Liver (tissue), 7 donors: ENCODE measurements at regions not wholly inside any gene's neighbourhood (a gene's known extent, or its start where the extent isn't known, plus 50 kb on each side); places are given as distances from the start of the nearest gene placed in this dataset.
A peak's percentile ranks its signal among the peaks of the same experiment; 100 is the strongest.

ENCODE experiments used
- DNase-seq: peaks from one replicate; pipeline ENCODE4 v3.0.0-alpha.2; 2017; ENCODE audit warnings: low spot score
- H3K27ac ChIP-seq, 2 donors: one replicate each; pipeline ENCODE4 v1.7.0; 2013; ENCODE audit warnings: inconsistent platforms in 2 of 2, low read length in 2 of 2, control low read depth in 1 of 2, low read depth in 1 of 2, mild to moderate bottlenecking in 1 of 2
- H3K27me3 ChIP-seq, 4 donors: one replicate each; pipeline versions ENCODE4 v1.6.1 to v1.7.0; 2013; ENCODE audit warnings: low read length in 3 of 4, inconsistent platforms in 1 of 4, mild to moderate bottlenecking in 1 of 4, moderate library complexity in 1 of 4; ENCODE audit not compliant: control insufficient read depth in 4 of 4, insufficient read depth in 4 of 4
- H3K36me3 ChIP-seq, 4 donors: one replicate each; pipeline versions ENCODE4 v1.6.1 to v1.7.0; 2013; ENCODE audit warnings: low read length in 3 of 4, mild to moderate bottlenecking in 3 of 4, low read depth in 1 of 4, moderate library complexity in 1 of 4; ENCODE audit not compliant: control insufficient read depth in 4 of 4, insufficient read depth in 3 of 4
- H3K4me1 ChIP-seq, 4 donors: one replicate each; pipeline versions ENCODE4 v1.6.1 to v1.7.0; 2013; ENCODE audit warnings: low read length in 3 of 4, mild to moderate bottlenecking in 3 of 4, moderate library complexity in 1 of 4; ENCODE audit not compliant: control insufficient read depth in 4 of 4, insufficient read depth in 4 of 4
- H3K4me3 ChIP-seq, 3 donors: one replicate each; pipeline versions ENCODE4 v1.6.1 to v1.7.0; 2013; ENCODE audit warnings: low read length in 3 of 3, control low read depth in 1 of 3, low read depth in 1 of 3, mild to moderate bottlenecking in 1 of 3
- H3K9ac ChIP-seq, 2 donors: one replicate each; pipeline ENCODE4 v1.7.0; 2013; ENCODE audit warnings: low read length in 2 of 2, mild to moderate bottlenecking in 2 of 2, moderate library complexity in 2 of 2, control low read depth in 1 of 2, low read depth in 1 of 2
- H3K9me3 ChIP-seq, 4 donors: one replicate each; pipeline versions ENCODE4 v1.6.1 to v1.7.0; 2013; ENCODE audit warnings: low read length in 3 of 4; ENCODE audit not compliant: control insufficient read depth in 4 of 4
- ATF3 ChIP-seq: IDR thresholded peaks from 2 replicates; pipeline ENCODE4 v1.6.1; 2016; ENCODE audit warnings: antibody characterized with exemption
- FOXA1 ChIP-seq: IDR thresholded peaks from 2 replicates; pipeline ENCODE4 v1.6.1; 2016; ENCODE audit warnings: antibody characterized with exemption
- FOXA2 ChIP-seq: IDR thresholded peaks from 2 replicates; pipeline ENCODE4 v1.6.1; 2016; ENCODE audit warnings: antibody characterized with exemption
- GABPA ChIP-seq, 2 donors: IDR thresholded peaks in 1 of 2; conservative IDR thresholded peaks in 1 of 2; 2 replicates each; pipeline ENCODE4 v1.6.1; 2016; ENCODE audit warnings: antibody characterized with exemption in 2 of 2, mild to moderate bottlenecking in 1 of 2, moderate library complexity in 1 of 2
- HNF4A ChIP-seq, 2 donors: conservative IDR thresholded peaks; 2 replicates each; pipeline ENCODE4 v1.6.1; 2016; ENCODE audit warnings: antibody characterized with exemption in 2 of 2, mild to moderate bottlenecking in 2 of 2
- HNF4G ChIP-seq: IDR thresholded peaks from 2 replicates; pipeline ENCODE4 v1.6.1; 2016; ENCODE audit warnings: antibody characterized with exemption
- MAX ChIP-seq: IDR thresholded peaks from 2 replicates; pipeline ENCODE4 v1.6.1; 2016; ENCODE audit warnings: antibody characterized with exemption
- NR2F2 ChIP-seq: IDR thresholded peaks from 2 replicates; pipeline ENCODE4 v1.6.1; 2016; ENCODE audit warnings: antibody characterized with exemption
- RAD21 ChIP-seq, 2 donors: IDR thresholded peaks; 2 replicates each; pipeline ENCODE4 v1.6.1; 2016; ENCODE audit warnings: antibody characterized with exemption in 2 of 2, mild to moderate bottlenecking in 2 of 2
- REST ChIP-seq: IDR thresholded peaks from 2 replicates; pipeline ENCODE4 v1.6.1; 2016; ENCODE audit warnings: antibody characterized with exemption, mild to moderate bottlenecking
- RXRA ChIP-seq, 2 donors: IDR thresholded peaks; 2 replicates each; pipeline ENCODE4 v1.6.1; 2017 to 2018; ENCODE audit warnings: antibody characterized with exemption in 2 of 2, mild to moderate bottlenecking in 1 of 2
- SP1 ChIP-seq: IDR thresholded peaks from 2 replicates; pipeline ENCODE4 v1.6.1; 2018; ENCODE audit warnings: antibody characterized with exemption, mild to moderate bottlenecking
- YY1 ChIP-seq: IDR thresholded peaks from 2 replicates; pipeline ENCODE4 v1.6.1; 2016; ENCODE audit warnings: antibody characterized with exemption, mild to moderate bottlenecking
- ZBTB33 ChIP-seq: IDR thresholded peaks from 2 replicates; pipeline ENCODE4 v1.6.1; 2016; ENCODE audit warnings: antibody characterized with exemption
- WGBS: extraction: QIAGEN DNeasy Blood & Tissue Kit; methylation state at CpG from one replicate; pipeline ENCODE4 v1.1.7; 2013; 5-methylcytosine and 5-hydroxymethylcytosine counted together
- donor health status: healthy.
- donor health status: healthy.
- donor health status: healthy.
- donor health status: healthy.

GRCh38 chrX:80334583-80334982, 85.7 kb upstream of the TENT5D start:
- Histone ChIP-seq H3K4me3 (no peak overlapping the region), H3K27me3 (no peaks in the 10 kb centered on the region), H3K9ac (no peak overlapping the region), H3K4me1 (no peaks in the 10 kb centered on the region), H3K27ac (no peak overlapping the region), H3K9me3 (no peaks in the 10 kb centered on the region), H3K36me3 (no peaks in the 10 kb centered on the region)
- WGBS = 25% methylated on average over 7 of the region's 7 CpGs
- no peak for DNase-seq
- TF ChIP-seq ATF3 = no peak
- TF ChIP-seq NR2F2 = no peak
- no peak for TF ChIP-seq RAD21 (IDR thresholded peaks at IDR 0.05)
- no peak for TF ChIP-seq FOXA1
- no peak for TF ChIP-seq SP1
- no peak for TF ChIP-seq FOXA2
- TF ChIP-seq HNF4A (conservative IDR thresholded peaks at IDR 0.05) = no peak
- TF ChIP-seq GABPA (IDR thresholded peaks at IDR 0.05 in 1 of 2, conservative IDR thresholded peaks at IDR 0.05 in 1 of 2) = no peak
- no peak for TF ChIP-seq REST
- no peak for TF ChIP-seq MAX
- TF ChIP-seq YY1 = no peak
- no peak for TF ChIP-seq RXRA (IDR thresholded peaks at IDR 0.05)
- TF ChIP-seq HNF4G = no peak

GRCh38 chrX:80335062-80335830, 85.0 kb upstream of the TENT5D start:
- no peak for TF ChIP-seq ZBTB33
- peak; percentile 56 for TF ChIP-seq YY1
- Histone ChIP-seq H3K9me3 (no peaks in the 10 kb centered on the region), H3K4me1 (no peaks in the 10 kb centered on the region), H3K27me3 (no peaks in the 10 kb centered on the region), H3K36me3 (no peaks in the 10 kb centered on the region), H3K9ac (no peak overlapping the region), H3K27ac (no peak overlapping the region), H3K4me3 (peak overlapping the region in 2 of 3 donors; percentile 20 to 31)
- peak; percentile 41 for DNase-seq
- WGBS = 28% methylated on average over 38 of the region's 38 CpGs
